ENCODE measurements at regions not wholly inside any gene's neighbourhood (a gene's known extent, or its start where the extent isn't known, plus 50 kb on each side); places are given as distances from the start of the nearest gene placed in this dataset.

- DNase-seq (ENCODE audit: low spot score) (no peak), ATAC-seq (ENCODE audit: insufficient number of reproducible peaks, low FRiP score, low read depth) (no peak)
- Histone ChIP-seq H3K27ac (no peak overlapping the region), H3K36me3 (no peaks in the 10 kb centered on the region), H3K27me3 (replicated peaks; ENCODE audit: insufficient read depth) (no peaks in the 10 kb centered on the region), H3K9me3 (no peaks in the 10 kb centered on the region), H3K4me3 (no peak overlapping the region), H3K4me1 (ENCODE audit: control insufficient read depth in 1 of 2, low read depth in 2 of 2) (peaks cover 0 to 7% of the 10 kb centered on the region in 2 donors)
- no peak for TF ChIP-seq CTCF (IDR thresholded peaks at IDR 0.05)
These were observed 278.5 kb upstream of the RASGRP1 start for GRCh38 chr15:38843051-38843501.

- no peaks in the 10 kb centered on the region for H3K27me3 ChIP-seq (replicated peaks; ENCODE audit: insufficient read depth)
- no peaks in the 10 kb centered on the region for H3K36me3 ChIP-seq
- H3K4me3 ChIP-seq = no peak overlapping the region
- DNase-seq (ENCODE audit: low spot score) = no peak
- H3K27ac ChIP-seq = no peak overlapping the region
- H3K9me3 ChIP-seq = no peaks in the 10 kb centered on the region
- TF ChIP-seq CTCF (IDR thresholded peaks at IDR 0.05) = no peak
- H3K4me1 ChIP-seq (ENCODE audit: control insufficient read depth in 1 of 2, low read depth in 2 of 2) = peaks cover 0 to 7% of the 10 kb centered on the region in 2 donors
- ATAC-seq (ENCODE audit: insufficient number of reproducible peaks, low FRiP score, low read depth) = no peak
These were observed 279.3 kb upstream of the RASGRP1 start for GRCh38 chr15:38843736-38844590.

- no peak for ATAC-seq (ENCODE audit: insufficient number of reproducible peaks, low FRiP score, low read depth)
- H3K27me3 ChIP-seq (replicated peaks; ENCODE audit: insufficient read depth) = no peaks in the 10 kb centered on the region
- H3K9me3 ChIP-seq = no peaks in the 10 kb centered on the region
- TF ChIP-seq CTCF (IDR thresholded peaks at IDR 0.05) = no peak
- DNase-seq (ENCODE audit: low spot score) = no peak
- H3K27ac ChIP-seq = no peak overlapping the region
- H3K4me1 ChIP-seq (ENCODE audit: control insufficient read depth in 1 of 2, low read depth in 2 of 2) = peaks cover 0 to 7% of the 10 kb centered on the region in 2 donors
- no peak overlapping the region for H3K4me3 ChIP-seq
- H3K36me3 ChIP-seq = no peaks in the 10 kb centered on the region
These were observed 280.1 kb upstream of the RASGRP1 start for GRCh38 chr15:38844736-38845135.

- no peaks in the 10 kb centered on the region for H3K27me3 ChIP-seq (replicated peaks; ENCODE audit: insufficient read depth)
- H3K36me3 ChIP-seq = no peaks in the 10 kb centered on the region
- ATAC-seq (ENCODE audit: insufficient number of reproducible peaks, low FRiP score, low read depth) = no peak
- no peak overlapping the region for H3K4me3 ChIP-seq
- H3K4me1 ChIP-seq (ENCODE audit: control insufficient read depth in 1 of 2, low read depth in 2 of 2) = peaks cover 0 to 7% of the 10 kb centered on the region in 2 donors
- TF ChIP-seq CTCF (IDR thresholded peaks at IDR 0.05) = no peak
- H3K9me3 ChIP-seq = no peaks in the 10 kb centered on the region
- no peak for DNase-seq (ENCODE audit: low spot score)
- H3K27ac ChIP-seq = no peak overlapping the region
These were observed 281.7 kb upstream of the RASGRP1 start for GRCh38 chr15:38846346-38846745.

GRCh38 chr15:38847666-38848065, 283.1 kb upstream of the RASGRP1 start:
- ATAC-seq (ENCODE audit: insufficient number of reproducible peaks, low FRiP score, low read depth) (no peak), DNase-seq (ENCODE audit: low spot score) (no peak)
- Histone ChIP-seq H3K4me3 (no peak overlapping the region), H3K9me3 (no peaks in the 10 kb centered on the region), H3K27ac (no peak overlapping the region), H3K27me3 (replicated peaks; ENCODE audit: insufficient read depth) (no peaks in the 10 kb centered on the region), H3K4me1 (ENCODE audit: control insufficient read depth in 1 of 2, low read depth in 2 of 2) (peaks cover 0 to 7% of the 10 kb centered on the region in 2 donors), H3K36me3 (no peaks in the 10 kb centered on the region)
- no peak for TF ChIP-seq CTCF (IDR thresholded peaks at IDR 0.05)

Measured in thoracic aorta (tissue), 2 donors.